Posterior cingulate gyrus (tissue), 11 donors: ENCODE measurements at regions not wholly inside any gene's neighbourhood (a gene's known extent, or its start where the extent isn't known, plus 50 kb on each side); places are given as distances from the start of the nearest gene placed in this dataset.
A peak's percentile ranks its signal among the peaks of the same experiment; 100 is the strongest.
"Not testable (repeated sequence)": the region's sequence is repeated elsewhere in the genome, so short reads cannot be mapped to it uniquely, and the experiment has no call there.

Experiments
- DNase-seq, 10 donors: peaks; one replicate each; pipeline versions ENCODE4 v3.0.0 to v3.0.0-alpha.2; 2020 to 2021; ENCODE audit warnings: mixed read lengths in 3 of 10
- intact Hi-C: fragments of 100-400 bp; cut with DNase I; formaldehyde crosslinking; loops from one replicate; pipeline ENCODE4 v1.15.1; 2023

DNA sequence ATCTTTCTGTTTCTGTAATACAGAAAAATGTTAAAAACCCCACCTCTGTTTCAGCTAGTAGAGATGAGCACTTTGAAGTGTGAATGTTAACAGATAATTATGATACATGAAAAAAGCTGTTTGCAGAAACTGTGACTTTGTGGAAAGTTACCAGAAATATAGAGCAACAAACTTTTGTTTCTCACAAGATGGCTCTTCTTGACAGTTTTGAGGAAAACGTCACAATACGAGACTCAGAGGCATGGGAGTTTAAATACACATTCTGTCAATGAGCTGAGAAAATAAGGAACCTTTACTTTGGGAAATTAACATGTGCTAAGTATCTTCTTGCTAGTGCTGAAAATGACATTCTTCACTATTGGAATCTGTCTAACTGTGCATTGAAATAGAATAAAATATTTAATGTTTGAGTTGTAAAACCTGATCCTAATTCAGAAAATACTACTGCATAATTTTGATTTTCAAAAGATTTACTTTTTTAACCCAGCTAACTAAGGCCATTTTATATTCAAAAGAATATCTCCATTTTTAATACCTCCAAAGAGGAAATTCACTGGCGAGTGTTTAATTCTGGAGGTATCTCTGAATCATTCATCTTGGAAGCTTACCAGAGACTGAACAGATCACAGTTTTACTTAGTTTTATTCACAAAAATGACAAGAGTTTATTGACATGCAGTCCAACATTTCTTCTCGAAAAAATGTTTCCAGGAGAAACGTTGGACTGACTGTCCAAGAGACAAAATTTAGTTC, 308.9 kb upstream of the LRFN5 start:
- DNase-seq = no peak
- intact Hi-C loops = no loop called here

DNA sequence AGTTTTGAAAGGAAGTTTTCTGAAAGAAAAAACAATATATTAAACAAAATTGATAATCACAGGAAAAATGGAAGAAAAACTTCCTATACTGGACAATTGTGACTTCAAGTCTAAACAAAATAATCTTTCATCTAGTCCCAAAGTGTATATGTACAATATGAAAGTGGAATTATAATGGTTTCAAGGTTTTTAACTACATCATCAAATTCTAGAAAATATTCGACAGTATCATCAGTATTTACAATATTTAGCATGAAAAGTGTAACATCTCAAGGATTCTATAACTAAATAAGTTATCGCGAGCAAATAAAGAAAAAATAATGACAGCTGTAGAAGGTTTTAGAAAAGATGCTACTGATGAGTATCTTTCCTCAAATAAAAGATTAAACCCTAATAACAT, 310.9 kb upstream of the LRFN5 start:
- no peak for DNase-seq
- intact Hi-C loops = no loop called here

DNA sequence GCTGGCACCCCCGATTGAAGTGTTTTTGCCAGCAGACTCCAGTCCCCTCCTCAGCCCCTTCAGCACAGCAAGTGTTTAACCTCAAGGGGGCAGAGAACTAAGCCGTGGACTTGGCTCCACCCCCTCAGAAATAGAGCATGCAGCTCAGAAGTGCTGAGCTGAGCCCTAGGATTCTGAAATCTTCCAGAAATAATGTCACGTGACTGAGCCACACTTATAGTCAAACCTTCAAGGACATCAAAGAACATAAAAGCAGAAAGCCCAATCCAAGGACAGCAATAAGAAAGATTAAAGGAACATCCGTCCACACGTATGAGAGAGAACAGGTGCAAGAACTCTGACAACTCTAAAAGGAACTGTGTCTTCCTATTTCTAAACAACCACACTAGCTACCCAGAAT, 317.7 kb upstream of the LRFN5 start:
- intact Hi-C loops = no loop called here
- DNase-seq = no peak

DNA sequence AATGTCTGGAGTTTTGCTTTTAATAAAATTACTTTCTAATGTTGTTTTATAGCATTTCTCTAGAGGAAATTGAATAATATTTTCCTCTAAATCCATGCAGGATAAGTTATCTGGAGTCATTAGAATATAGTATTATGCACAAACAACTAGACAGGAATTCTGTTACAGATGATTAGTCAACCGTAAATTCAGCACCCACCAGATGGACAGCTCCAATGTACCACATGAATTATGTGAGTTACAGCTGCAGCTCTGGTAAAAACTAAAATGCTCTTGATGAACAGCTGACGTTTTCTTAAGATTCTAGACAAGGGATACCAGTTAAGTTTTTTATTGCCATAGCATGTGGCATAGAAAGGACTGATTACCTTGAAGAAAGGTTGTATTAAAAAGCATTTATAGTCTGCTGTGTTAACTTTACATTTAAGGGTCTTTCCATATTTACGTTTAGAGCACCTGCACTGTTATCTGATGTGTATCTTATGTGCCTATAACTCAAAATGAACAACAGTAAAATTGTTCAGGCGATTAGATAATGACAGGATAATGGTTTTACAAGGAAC, 321.4 kb upstream of the LRFN5 start:
- intact Hi-C loops = no loop called here

DNA sequence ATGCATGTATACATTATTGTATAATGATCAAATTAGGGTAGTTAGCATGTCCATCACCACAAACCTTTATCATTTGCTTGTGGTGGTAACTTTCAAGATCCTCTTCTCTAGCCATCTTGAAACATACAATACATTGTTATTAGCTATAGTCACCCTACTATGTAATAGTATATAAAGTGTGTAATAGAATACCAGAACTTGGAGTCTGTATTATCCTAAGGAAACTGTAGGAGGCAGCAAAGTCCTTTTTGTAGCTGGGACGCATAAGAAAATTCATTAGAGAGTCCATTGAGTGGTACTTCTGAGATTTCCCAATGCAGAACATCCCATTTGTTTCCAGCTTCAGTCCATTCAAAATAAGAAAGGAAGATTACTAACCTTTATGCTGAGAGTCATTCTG, 325.9 kb upstream of the LRFN5 start:
- DNase-seq = no peak
- intact Hi-C loops = no loop called here

More for the DNA sequence above, 321.4 kb upstream of the LRFN5 start:
- DNase-seq = peak in 1 of 10 donors; percentile 10

DNA sequence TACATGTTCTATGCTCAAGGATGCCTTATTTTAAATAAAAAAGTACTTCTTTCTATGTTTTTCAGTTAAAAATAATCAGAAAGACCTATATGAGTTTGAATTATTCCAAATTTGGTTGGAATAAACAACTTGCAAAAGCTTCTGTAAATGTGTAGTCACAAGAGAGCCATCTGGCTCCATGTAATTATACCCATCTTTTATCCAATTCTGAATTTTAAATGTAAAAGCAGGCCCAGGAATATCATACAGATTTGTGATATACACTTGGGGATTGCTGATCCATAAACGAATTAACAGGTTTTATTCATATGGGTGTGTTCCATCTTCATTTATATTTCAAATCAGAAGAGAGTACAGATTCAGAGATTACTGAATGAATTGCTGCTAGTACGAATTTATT, 329.2 kb upstream of the LRFN5 start:
- no peak for DNase-seq
- intact Hi-C loops = no loop called here

DNA sequence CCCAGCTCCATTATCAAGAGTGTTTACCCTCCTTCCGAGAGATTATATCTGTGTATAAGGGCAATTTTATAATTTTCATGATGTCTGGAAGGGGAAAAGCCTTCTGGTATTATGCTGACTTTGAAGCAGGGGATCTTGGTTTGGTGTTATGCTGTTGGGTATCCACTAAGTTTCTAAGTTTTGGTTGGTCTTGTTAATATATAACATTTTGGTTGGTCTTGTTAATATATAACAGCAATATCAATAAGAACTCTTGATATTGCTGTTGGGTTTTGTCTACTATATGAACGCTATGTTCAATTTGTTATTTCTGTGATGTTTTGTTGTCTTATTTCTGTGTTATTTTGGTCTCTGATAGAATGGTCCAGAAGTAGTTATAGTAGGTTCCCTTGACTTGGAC, 349.2 kb upstream of the LRFN5 start:
- DNase-seq = no peak
- intact Hi-C loops = no loop called here

DNA sequence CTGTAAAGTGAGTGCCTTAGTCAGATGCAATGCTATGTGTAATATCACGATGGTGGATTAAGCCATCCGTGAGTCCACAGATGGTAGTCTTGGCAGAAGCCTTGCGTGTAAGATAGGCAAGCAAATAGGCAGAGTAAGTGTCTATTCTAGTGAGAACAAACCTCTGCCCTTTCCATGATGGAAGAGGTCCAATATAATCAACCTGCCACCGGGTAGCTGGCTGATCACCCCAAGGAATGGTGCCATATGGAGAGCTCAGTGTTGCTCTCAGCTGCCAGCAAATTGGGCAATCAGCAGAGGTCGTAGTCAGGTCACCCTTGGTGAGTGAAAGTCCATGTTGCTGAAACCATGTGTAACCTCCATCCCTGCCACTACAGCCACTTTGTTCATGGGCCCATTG, 371.2 kb upstream of the LRFN5 start:
- intact Hi-C loops = no loop called here
- DNase-seq = no peak

DNA sequence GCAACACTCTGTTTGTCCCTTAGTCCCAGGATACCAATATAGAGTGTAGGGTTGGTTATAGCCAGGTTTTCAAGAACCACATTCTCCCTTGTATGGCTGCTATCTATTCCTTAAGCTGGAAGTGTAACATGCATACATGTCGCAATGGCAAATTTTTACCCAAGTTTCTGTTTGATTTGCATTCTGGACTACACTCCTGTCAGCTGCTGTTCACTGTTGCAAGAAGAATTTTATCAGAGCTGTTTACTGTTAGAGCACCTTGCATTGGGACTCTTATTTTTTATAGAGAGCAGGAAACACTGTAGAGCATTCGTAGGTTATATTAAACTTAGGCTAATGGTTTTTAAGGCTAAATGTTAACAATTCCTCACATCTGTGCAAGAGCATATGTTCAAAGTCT, 376.0 kb upstream of the LRFN5 start:
- no peak for DNase-seq
- intact Hi-C loops = no loop called here

DNA sequence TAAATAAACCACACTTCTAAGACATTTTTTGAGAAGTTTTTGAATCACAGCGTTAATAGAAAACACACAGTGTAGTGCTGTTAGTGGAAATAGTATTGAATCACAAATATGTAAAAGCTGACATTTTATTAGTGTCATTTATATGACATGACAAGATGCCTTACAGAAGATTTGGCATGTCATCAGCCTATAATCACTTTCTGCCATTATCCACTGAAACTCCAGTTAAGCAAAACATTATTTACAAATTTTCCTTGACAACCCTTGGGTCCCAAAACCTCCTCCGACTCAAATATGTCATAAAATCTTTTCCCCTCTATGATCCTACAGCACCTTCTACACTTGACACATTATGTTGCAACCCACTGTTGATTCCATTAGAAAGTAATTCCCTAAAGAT, 376.9 kb upstream of the LRFN5 start:
- intact Hi-C loops = no loop called here
- DNase-seq = no peak

DNA sequence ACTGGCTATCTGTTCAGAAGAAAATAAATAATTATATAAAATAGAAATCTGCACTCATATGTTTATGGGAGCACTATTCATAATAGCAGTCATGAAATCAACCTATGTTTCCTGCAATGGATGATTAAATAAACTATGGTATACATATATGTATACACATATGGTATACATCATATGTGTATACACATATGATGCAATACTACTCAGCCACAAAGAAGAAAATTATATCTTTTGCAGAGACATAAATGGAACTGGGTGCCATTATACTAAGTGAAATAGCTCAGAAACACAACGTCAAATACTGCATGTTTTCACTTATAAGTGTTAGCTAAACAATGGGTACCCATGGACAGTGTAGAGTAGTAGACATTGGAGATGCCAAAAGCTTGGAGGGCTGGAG, 381.2 kb upstream of the LRFN5 start:
- intact Hi-C loops = no loop called here
- no peak for DNase-seq

DNA sequence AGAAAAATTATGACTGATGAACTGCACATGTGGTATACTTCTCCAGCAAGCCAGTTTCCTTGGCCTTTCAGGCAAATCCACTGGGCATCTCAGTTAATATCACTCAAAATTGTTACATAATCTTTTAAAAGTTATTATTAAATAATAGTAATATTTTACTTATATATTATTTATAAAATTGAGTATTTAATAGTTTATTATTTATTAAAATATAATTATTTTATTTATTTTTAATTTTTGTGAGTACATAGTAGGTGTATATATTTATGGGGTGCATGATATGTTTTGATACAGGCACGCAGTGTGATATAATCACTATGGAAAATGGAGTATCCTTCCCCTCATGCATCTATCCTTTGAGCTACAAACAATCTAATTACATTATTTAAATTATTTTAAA, 384.1 kb upstream of the LRFN5 start:
- no peak for DNase-seq
- intact Hi-C loops = no loop called here

DNA sequence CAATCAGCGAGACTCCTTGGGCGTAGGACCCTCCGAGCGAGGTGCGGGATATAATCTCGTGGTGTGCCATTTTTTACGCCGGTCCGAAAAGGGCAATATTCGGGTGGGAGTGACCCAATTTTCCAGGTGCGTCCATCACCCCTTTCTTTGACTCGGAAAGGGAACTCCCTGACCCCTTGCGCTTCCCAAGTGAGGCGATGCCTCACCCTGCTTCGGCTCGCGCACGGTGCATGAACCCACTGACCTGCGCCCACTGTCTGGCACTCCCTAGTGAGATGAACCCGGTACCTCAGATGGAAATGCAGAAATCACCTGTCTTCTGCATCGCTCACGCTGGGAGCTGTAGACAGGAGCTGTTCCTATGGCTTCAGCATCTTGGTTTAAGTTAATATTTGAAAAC, 391.7 kb upstream of the LRFN5 start:
- DNase-seq = peak in 2 of 10 donors; percentile 31 to 43
- intact Hi-C loops = not testable (repeated sequence)

DNA sequence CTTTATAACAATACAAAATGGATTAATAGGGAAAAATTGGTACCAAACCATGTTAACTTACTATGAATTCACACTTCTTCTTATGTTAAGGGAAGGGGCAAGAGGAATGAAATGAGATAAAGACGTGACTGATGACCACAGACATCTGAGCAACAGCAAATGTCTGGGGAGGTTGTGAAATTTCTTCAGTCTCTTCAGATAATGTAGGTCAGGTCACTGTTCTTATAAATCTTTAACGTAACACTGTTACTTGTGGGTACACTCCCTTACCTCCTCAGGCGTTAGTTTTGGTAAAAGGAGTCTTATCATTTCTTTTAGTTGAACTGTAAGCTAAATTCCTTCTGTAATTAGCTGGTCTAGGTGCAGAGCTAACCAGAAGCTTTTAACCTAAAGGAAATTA, 405.0 kb upstream of the LRFN5 start:
- intact Hi-C loops = loop anchor here (2.0 kb wide), 1 partner anchor 63 kb away; no protein-coding TSS in a partner anchor

DNA sequence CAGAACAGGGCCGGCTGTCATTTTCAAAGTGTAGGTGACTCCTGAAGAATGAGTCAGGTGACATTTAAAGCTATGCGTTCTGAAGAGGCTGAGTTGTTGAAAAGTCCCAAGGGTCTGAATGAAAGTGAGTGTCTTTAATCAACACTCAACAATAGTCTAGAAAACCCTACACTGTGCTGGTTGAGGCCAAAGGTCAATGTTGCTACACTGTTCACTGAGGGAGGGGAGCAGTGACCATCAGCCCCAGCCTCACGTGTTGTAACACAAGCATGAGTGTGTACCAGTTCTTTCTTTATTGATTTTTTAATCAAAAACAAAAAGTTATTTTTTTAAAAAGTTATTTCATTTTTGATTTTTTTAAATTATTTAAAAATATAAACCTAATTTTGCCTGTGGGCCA, 418.8 kb upstream of the LRFN5 start:
- no peak for DNase-seq
- intact Hi-C loops = no loop called here

More for the DNA sequence above, 405.0 kb upstream of the LRFN5 start:
- DNase-seq = no peak

DNA sequence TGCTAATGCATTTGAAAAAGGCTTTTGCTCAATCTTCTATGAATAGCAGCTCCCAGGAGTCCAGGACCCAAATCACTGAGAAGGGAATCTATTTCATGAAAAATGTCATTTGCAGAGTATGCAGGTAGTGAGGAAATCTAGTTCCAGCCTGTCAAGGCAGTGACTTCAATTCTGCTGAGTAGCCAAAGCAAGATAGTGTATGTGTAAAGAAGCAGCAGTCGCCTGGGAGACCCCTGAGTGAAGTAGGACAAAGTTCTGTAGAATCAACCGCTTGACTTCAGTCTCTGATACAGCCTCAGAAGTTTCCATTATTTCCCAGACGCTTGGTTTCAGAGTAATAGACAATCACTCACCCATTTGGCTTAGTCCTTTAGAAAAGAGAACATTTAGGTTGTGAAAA, 435.6 kb upstream of the LRFN5 start:
- no peak for DNase-seq
- intact Hi-C loops = no loop called here

DNA sequence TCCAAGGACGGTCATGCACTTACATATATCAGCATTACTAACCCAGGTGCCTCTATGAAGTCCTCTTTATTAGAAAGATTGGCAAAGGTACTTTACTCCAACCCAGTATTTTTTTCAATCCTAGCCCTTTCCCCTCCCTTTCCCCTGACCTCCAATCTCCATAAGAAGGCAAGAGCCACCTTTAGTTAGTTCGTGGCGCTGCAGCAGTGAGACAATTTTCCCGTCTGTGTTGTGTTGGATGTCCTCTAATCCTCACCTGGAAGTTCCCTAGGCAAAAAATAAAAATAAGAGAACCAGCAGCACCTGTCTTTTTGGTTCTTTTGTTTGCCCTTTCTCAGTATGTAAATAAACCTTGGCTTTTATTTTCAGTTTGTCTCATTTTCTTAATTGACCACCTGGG, 439.6 kb upstream of the LRFN5 start:
- intact Hi-C loops = no loop called here
- DNase-seq = no peak

DNA sequence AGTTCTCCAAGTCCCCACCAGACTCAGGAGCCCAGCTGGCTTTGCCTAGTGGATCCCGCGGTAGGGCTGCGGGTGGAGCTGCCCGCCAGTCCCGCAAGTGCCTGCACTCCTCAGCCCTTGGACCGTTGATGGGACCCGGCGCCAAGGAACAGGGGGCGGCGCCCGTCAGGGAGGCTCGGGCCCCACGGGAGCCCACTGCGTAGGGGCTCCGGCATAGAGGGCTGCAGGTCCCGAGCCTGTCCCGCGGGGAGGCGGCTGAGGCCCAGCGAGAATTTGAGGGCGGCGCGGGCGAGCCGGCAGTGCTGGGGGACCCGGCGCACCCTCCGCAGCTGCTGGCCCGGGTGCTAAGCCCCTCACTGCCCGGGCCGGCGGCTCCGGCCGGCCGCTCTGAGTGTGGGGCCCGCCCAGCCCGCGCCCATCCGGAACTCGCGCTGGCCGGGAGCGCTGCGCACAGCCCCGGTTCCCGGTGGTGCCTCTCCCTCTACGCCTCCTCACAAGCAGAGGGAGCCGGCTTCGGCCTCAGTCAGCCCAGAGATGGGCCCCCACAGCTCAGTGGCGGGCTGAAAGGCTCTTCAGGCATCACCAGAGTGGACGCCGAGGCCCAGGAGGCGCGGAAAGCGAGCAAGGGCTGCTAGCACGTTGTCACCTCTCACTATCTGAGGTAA, 452.4 kb upstream of the LRFN5 start:
- DNase-seq = peak in 3 of 10 donors; percentile 39 to 71 (median 70)

DNA sequence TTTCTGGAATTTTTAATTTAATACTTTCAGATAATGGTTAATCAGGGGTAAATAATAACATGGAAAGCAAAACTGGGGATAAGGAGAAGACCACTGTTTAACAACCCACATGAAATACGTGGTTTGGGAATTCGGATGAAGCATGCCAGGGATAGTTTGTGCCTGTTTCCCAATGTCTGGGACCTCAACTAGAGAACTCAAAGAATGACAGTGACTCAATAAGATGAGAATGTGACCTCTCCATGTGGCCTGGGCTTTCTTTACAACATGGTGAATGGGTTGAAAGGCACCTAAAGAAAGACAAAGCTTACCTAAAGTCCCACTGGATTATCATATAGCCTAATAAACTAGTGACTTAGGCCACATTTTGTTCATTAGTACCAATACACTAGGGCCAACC, 460.3 kb upstream of the LRFN5 start:
- intact Hi-C loops = no loop called here
- DNase-seq = no peak

More for the DNA sequence above, 452.4 kb upstream of the LRFN5 start:
- intact Hi-C loops = no loop called here

DNA sequence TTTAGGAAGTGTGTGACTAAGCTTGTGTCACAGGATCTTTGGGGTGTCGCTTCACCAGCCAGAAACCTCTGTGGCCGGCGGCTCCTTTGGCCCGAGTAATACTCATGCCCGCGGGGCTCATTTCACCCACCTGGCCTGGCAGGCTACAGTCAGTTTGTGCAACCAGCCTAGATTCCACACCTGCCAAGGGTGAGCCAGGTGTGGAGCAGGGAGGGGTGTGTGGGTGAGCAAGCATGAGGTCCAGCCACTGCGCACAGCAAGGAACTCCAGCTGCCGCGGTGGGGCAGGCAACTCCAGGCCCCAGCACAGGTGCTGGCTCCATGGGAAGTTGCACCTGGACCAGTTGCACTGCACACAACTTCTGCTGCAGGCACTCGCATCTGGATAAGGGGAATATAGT, 462.3 kb upstream of the LRFN5 start:
- intact Hi-C loops = no loop called here
- peak in 1 of 10 donors; percentile 74 for DNase-seq

DNA sequence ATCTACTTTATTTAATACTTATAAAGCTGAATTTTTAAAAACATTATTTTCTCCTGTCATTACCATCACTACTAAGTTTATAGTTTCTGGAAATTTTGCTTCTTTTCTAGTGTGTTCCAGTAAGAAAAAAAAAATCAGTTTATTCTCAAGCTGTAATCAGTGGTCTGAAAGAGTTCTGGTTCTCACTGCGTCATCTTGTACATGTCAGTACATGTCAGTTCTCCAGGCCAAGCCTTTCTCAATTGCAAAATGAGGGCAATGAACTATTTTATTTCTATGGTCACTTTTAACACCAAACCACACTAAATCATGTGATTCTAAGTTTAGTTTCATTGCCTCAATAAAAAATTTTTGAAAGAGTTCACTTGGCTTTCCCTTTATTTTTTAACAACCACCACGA, 468.9 kb upstream of the LRFN5 start:
- intact Hi-C loops = loop anchor here (2.0 kb wide), 1 partner anchor 63 kb away; no protein-coding TSS in a partner anchor
- no peak for DNase-seq

DNA sequence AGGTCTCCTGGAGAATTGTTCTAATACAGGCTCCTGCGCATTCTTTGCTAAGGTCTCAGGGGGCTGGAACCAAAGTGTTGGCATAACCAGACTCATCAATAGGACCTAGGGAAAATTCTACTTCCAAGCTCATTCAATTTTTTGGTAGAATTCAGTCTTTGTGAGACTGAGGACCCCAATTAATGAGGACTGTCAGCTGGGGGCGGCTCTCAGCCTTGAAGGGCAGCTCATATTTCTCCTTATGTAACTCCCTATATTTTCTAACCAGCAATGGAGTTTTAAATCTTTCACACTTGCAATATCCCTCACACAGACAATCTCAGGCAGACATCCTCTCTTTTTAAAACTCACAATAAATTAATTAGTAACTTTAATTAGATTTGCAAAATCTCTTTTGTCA, 476.4 kb upstream of the LRFN5 start:
- intact Hi-C loops = no loop called here
- DNase-seq = no peak
